TTC549 (cell line): ENCODE measurements at regions not wholly inside any gene's neighbourhood (a gene's known extent, or its start where the extent isn't known, plus 50 kb on each side); places are given as distances from the start of the nearest gene placed in this dataset.

Source experiments
- FAIRE-seq: peaks from 2 replicates; lab custom pipeline; 2012; peaks lifted over from hg19 to GRCh38; lab: Jason Lieb, UNC

- FAIRE-seq: no peak
Observed at GRCh38 chr4:166274136-166274761, 401.2 kb downstream of the TLL1 start.

GRCh38 chr4:166274775-166275174 lies 401.7 kb downstream of the TLL1 start:
- FAIRE-seq: no peak

- FAIRE-seq: no peak
Observed at GRCh38 chr4:166277401-166277800, 404.4 kb downstream of the TLL1 start.

GRCh38 chr4:166277853-166278252 lies 404.8 kb downstream of the TLL1 start:
- no peak for FAIRE-seq

GRCh38 chr4:166279261-166279660 lies 406.2 kb downstream of the TLL1 start:
- FAIRE-seq: no peak

GRCh38 chr4:166280642-166281041 lies 407.6 kb downstream of the TLL1 start:
- no peak for FAIRE-seq

- no peak for FAIRE-seq
Observed at GRCh38 chr4:166282081-166282770, 409.2 kb downstream of the TLL1 start.

- FAIRE-seq: no peak
Observed at GRCh38 chr4:166284221-166284620, 411.2 kb downstream of the TLL1 start.

GRCh38 chr4:166290426-166290825 lies 417.4 kb downstream of the TLL1 start:
- FAIRE-seq: no peak

GRCh38 chr4:166293556-166293955 lies 420.5 kb downstream of the TLL1 start:
- FAIRE-seq: no peak

GRCh38 chr4:166301266-166301665 lies 428.2 kb downstream of the TLL1 start:
- FAIRE-seq: no peak

- FAIRE-seq: no peak
Observed at GRCh38 chr4:166308647-166309046, 435.6 kb downstream of the TLL1 start.

- FAIRE-seq: no peak
Observed at GRCh38 chr4:166309286-166309685, 436.2 kb downstream of the TLL1 start.

- FAIRE-seq: no peak
Observed at GRCh38 chr4:166311169-166311568, 438.1 kb downstream of the TLL1 start.

GRCh38 chr4:166312166-166312565 lies 439.1 kb downstream of the TLL1 start:
- no peak for FAIRE-seq

- FAIRE-seq: no peak
Observed at GRCh38 chr4:166314902-166315301, 441.9 kb downstream of the TLL1 start.

GRCh38 chr4:166315721-166316467 lies 442.9 kb downstream of the TLL1 start:
- no peak for FAIRE-seq

- FAIRE-seq: no peak
Observed at GRCh38 chr4:166318810-166319525, 445.9 kb downstream of the TLL1 start.

GRCh38 chr4:166323250-166323649 lies 450.2 kb downstream of the TLL1 start:
- no peak for FAIRE-seq

GRCh38 chr4:166324321-166324720 lies 451.3 kb downstream of the TLL1 start:
- FAIRE-seq: no peak

GRCh38 chr4:166335256-166335938 lies 462.4 kb downstream of the TLL1 start:
- no peak for FAIRE-seq

- FAIRE-seq: no peak
Observed at GRCh38 chr4:166341992-166342391, 469.0 kb downstream of the TLL1 start.
